GM21576 (cell line): ENCODE measurements at regions not wholly inside any gene's neighbourhood (a gene's known extent, or its start where the extent isn't known, plus 50 kb on each side); places are given as distances from the start of the nearest gene placed in this dataset.
"Not testable (repeated sequence)": the region's sequence is repeated elsewhere in the genome, so short reads cannot be mapped to it uniquely, and the experiment has no call there.

ENCODE experiments used
- ATAC-seq: cut with Tn5 transposase; IDR thresholded peaks from one replicate; pipeline ENCODE4 v1.9.1; 2021; ENCODE audit warnings: mild to moderate bottlenecking, moderate library complexity; ENCODE audit not compliant: unreplicated experiment

- ATAC-seq: no peak
Observed at GRCh38 chr3:81063896-81064295, 697.5 kb downstream of the GBE1 start.

DNA sequence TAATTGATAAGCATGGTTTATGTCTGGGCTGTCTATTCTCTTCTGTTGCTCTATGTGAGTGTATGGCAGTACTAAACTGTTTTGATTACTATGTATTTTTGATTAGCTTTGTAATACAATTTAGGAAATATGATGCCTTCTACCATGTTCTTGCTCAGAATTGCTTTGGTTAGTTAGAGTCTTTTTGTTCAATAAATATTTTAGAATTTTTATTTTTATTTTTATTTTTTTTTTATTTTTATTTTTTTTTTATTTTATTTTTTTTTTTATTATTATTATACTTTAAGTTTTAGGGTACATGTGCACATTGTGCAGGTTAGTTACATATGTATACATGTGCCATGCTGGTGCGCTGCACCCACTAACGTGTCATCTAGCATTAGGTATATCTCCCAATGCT lies 710.3 kb downstream of the GBE1 start:
- not testable (repeated sequence) for ATAC-seq

GRCh38 chr3:81048058-81048665 lies 713.3 kb downstream of the GBE1 start:
- no peak for ATAC-seq

GRCh38 chr3:81045976-81046375 lies 715.5 kb downstream of the GBE1 start:
- ATAC-seq: no peak

- ATAC-seq: no peak
Observed at GRCh38 chr3:81045246-81045645, 716.2 kb downstream of the GBE1 start.

DNA sequence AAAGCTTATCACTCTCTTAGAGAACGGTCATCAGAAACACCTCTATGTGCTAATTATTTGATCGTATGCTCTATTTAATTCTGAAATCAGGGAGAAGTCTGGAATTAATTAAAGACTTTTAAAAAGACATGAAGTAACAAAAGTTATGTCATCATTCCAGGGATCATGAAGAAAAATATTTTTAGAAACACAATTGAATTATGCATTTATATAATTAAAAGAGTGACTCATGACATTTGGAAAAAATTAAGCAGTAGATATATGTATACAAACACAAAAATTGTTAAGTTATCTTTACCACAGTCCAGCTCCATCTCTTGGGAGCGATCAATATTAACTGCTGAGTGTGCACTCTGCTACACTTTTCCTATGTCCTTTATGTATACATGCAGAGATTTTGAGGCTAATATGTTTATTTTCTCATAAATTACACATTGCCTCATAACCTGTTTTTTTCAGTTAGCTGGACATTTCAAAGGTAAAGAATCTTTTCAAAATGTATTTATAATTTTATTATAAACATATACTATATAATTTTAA lies 717.7 kb downstream of the GBE1 start:
- ATAC-seq: no peak

GRCh38 chr3:81043009-81043408 lies 718.4 kb downstream of the GBE1 start:
- ATAC-seq: no peak

GRCh38 chr3:81041331-81041730 lies 720.1 kb downstream of the GBE1 start:
- ATAC-seq: no peak

GRCh38 chr3:81040107-81040506 lies 721.3 kb downstream of the GBE1 start:
- no peak for ATAC-seq

DNA sequence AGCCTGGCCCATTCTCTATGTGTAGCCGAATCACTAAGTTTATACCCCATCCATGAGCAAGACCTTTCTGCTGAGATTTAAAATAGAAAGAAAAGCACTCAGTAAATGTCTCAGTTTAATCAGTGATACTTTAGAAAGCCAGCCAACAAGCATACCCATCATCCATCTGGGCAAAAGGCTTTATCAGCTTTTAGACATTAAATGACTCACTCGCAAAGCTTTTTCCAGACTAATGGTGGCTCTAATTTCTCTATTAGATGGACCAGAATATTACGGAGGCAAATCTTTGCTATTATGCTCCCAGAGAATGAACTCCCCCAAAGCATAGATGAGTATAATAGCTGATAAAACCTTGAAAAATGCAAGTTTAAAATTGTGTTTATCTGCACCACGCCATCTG lies 727.8 kb downstream of the GBE1 start:
- ATAC-seq: no peak

DNA sequence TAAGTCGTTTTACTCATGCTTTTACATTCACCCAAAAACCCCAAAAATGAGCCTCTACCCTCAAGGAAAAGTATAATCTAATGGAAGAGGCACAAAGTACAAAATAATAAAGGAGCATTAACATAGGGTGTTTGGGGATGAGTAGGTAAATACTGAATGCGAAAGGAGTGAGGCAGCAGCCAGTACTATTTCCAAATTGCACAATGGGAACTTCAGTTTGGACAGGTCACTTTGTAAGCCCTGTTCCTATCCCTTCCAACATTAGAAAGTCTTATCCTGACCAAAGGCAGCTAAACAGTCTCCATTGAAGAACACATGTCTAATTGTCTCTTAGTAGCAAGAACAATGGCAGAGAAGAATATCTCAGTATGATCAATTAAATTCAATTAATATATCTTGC lies 728.3 kb downstream of the GBE1 start:
- no peak for ATAC-seq

DNA sequence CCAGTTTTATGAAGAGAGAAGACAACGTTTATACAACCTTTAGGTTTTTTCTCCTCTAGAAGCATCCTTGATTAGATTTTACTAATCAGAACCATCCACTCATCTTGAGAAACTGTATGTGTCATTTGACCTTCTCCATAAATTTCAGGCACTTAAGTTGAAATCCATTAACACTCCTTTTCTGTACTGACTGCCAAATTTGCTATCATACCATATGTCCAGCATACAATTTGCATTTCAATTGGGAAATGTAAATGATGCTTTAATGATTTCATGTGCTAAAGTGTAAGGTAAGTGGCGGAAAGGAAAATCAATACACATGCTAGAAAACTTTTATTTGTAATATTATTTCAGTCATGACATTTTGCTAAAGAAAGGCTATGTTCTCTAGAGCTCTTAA lies 731.6 kb downstream of the GBE1 start:
- ATAC-seq: no peak

GRCh38 chr3:81027344-81027743 lies 734.1 kb downstream of the GBE1 start:
- no peak for ATAC-seq

DNA sequence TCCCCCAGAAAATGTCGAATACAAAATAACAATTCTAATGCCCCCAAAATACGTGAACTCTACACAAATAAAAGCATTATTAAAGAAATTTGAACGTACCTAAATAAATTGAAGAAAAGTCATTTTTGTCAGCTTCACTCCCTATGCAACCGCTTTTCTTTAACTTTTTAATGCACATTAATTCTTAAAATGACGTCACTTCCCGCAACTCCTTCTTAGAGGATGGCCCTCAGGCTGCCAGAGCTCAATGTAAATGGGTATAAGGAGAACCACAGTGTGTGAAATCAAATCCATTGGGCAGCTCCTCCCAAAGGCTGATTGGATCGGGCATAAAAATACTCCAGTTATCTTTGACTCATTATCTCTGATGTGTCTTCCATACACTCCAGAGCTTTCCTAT lies 736.9 kb downstream of the GBE1 start:
- ATAC-seq: no peak

DNA sequence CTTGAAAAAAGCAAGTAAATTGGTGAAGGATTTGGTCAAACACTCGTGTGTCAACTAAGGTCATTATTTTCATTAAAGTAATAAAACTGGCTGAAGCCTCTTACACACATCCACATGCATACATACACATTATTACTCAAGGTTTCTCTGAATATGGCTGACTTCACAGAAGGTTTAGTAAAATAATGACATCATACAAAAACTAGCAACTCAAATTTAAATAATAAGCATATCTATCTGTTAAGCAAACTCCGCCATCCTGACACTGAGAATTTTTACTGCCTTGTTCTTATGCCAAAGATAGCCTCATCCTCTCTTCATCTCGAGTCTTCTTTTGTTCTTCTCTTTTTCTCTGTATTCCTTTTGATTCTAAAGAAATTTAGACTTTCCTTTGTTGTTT lies 739.1 kb downstream of the GBE1 start:
- no peak for ATAC-seq

GRCh38 chr3:81013360-81013759 lies 748.1 kb downstream of the GBE1 start:
- ATAC-seq: no peak

DNA sequence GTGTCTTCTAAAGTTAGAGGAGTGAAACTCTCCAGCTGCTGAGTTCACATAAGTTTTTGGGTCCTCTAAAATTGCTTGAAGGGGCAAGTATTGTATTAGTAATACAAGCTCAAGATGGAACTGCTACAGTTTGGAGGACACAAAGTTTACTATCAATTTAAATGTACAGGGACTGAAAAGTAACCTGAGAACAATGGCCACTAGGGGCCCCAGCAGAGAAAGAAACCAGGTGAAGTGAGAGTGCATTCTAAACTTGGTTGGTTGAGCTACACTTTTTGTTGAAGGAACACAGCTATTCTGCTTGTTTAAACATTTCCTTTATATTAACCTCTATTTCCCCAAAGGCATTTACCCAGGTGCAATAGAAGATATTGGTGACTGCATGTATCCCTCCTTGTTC lies 755.5 kb downstream of the GBE1 start:
- ATAC-seq: no peak

DNA sequence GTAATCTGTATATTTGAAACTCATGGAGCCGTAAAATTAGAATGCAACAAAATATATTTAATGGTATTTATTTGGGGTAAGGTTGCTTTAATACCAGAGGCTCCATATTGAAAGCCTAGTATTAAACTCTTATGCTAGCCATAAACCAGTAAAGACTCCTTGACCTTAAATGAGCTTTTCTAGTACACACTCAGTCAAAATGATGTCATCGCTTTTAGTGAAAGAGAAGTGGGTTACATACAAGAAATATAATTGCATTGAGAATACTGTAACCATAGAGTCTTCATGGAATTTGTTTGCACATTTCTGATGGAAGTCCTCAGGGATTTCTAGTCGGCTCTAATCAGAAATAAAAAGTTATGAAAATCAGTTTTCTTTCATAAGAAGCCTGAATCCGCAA lies 757.6 kb downstream of the GBE1 start:
- ATAC-seq: no peak

GRCh38 chr3:81003008-81003645 lies 758.3 kb downstream of the GBE1 start:
- ATAC-seq: no peak

GRCh38 chr3:80999481-80999880 lies 762.0 kb downstream of the GBE1 start:
- no peak for ATAC-seq

- no peak for ATAC-seq
Observed at GRCh38 chr3:80998022-80998421, 763.4 kb downstream of the GBE1 start.

- no peak for ATAC-seq
Observed at GRCh38 chr3:80997622-80998021, 763.8 kb downstream of the GBE1 start.

DNA sequence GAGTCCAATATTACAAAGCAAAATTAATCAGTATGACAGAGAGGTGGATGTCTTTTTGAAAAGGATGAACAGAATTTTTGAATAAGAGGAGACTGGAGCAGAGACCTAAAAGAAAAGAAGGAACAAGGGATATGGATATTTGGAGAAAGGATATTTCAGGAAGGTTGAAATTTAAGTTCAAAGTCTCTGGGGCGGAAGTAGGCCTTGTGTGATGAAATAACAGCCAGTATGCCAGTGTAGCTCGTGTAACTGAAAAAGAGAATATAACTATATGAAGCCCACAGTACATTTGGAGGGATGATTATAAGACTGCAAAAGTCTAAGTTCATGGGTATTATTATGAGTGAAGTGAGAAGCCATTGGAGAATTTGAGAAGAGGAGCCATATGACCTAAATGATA lies 766.7 kb downstream of the GBE1 start:
- ATAC-seq: no peak
